A549 (cell line): ENCODE measurements at regions not wholly inside any gene's neighbourhood (a gene's known extent, or its start where the extent isn't known, plus 50 kb on each side); places are given as distances from the start of the nearest gene placed in this dataset.

ENCODE experiments used
- ATAC-seq, 2 experiments: fragments of 200-7000 bp in 1 of 2; fragments of >200 bp in 1 of 2; cut with Nextera tagmentation in 1 of 2; cut with Tn5 transposase in 1 of 2; 3 replicates each; pipeline versions ENCODE4 v1.8.0 to v1.9.1; 2018 to 2020; ENCODE audit warnings: mild to moderate bottlenecking in 1 of 2, moderate library complexity in 1 of 2
- CTCF ChIA-PET: fragments of 300-600 bp; sonication (Branson Sonifier 250); formaldehyde crosslinking; extraction: SDS; loops from one replicate; lab custom pipeline; 2021; ENCODE audit warnings: antibody characterized with exemption, inconsistent platforms; lab: Yijun Ruan, JAX
- POLR2A ChIA-PET: fragments of 350-600 bp; formaldehyde crosslinking; extraction: SDS; loops from one replicate; lab custom pipeline; 2021; ENCODE audit warnings: antibody characterized with exemption, inconsistent platforms; lab: Yijun Ruan, JAX
- DNase-seq, 2 experiments: peaks; one replicate each; pipeline versions ENCODE4 v3.0.0 to v3.0.0-alpha.2; 2011 to 2016; ENCODE audit warnings: low read depth in 1 of 2, low spot score in 1 of 2
- FAIRE-seq: peaks from 2 replicates; lab custom pipeline; 2011; peaks lifted over from hg19 to GRCh38; lab: Jason Lieb, UNC
- H3K27ac ChIP-seq, 2 experiments: fragments of >200 bp; sonication (Bioruptor Twin); formaldehyde crosslinking; 3 replicates each; pipeline ENCODE4 v1.5.1; 2016 to 2017
- H3K4me1 ChIP-seq: fragments of >200 bp; sonication (Bioruptor Twin); formaldehyde crosslinking; 3 replicates; pipeline ENCODE4 v1.6.1; 2016
- H3K4me2 ChIP-seq: fragments of >200 bp; sonication (Bioruptor Twin); formaldehyde crosslinking; 3 replicates; pipeline ENCODE4 v1.6.1; 2016
- H3K4me3 ChIP-seq: fragments of >200 bp; sonication (Bioruptor Twin); formaldehyde crosslinking; 3 replicates; pipeline ENCODE4 v1.5.1; 2016
- H3K9me3 ChIP-seq: fragments of >200 bp; sonication (Bioruptor Twin); formaldehyde crosslinking; 3 replicates; pipeline ENCODE4 v1.6.1; 2016
- BHLHE40 ChIP-seq: IDR thresholded peaks from 2 replicates; pipeline ENCODE4 v1.6.1; 2012; ENCODE audit warnings: low read depth, low read length, inconsistent platforms
- EHF ChIP-seq: fragments of 250-450 bp; sonication (Bioruptor Pico); IDR thresholded peaks from 2 replicates; pipeline ENCODE4 v1.5.0; 2020; ENCODE audit warnings: mild to moderate bottlenecking
- EHMT2 ChIP-seq: fragments of 200-600 bp; sonication (generic); IDR thresholded peaks from 2 replicates; pipeline ENCODE4 v1.6.1; 2016; ENCODE audit warnings: antibody characterized with exemption, low read depth, mild to moderate bottlenecking, moderate library complexity
- FOSB ChIP-seq: fragments of 250-450 bp; sonication (Bioruptor Pico); IDR thresholded peaks from 2 replicates; pipeline ENCODE4 v1.5.0; 2020; ENCODE audit warnings: mild to moderate bottlenecking, moderate library complexity
- FOXS1 ChIP-seq: fragments of 250-450 bp; sonication (Bioruptor Pico); IDR thresholded peaks from 2 replicates; pipeline ENCODE4 v1.5.0; 2020; ENCODE audit warnings: mild to moderate bottlenecking, moderate library complexity
- HDAC2 ChIP-seq: fragments of 200-600 bp; sonication (generic); IDR thresholded peaks from 2 replicates; pipeline ENCODE4 v1.6.1; 2016
- HEYL ChIP-seq: fragments of 250-450 bp; sonication (Bioruptor Pico); IDR thresholded peaks from 2 replicates; pipeline ENCODE4 v1.8.0; 2021; ENCODE audit warnings: mild to moderate bottlenecking, moderate library complexity
- HOXA7 ChIP-seq: fragments of 250-450 bp; sonication (Bioruptor Pico); IDR thresholded peaks from 2 replicates; pipeline ENCODE4 v1.5.0; 2020; ENCODE audit warnings: mild to moderate bottlenecking, moderate library complexity
- JUN ChIP-seq, 2 experiments: fragments of >200 bp; sonication (Bioruptor Twin); formaldehyde crosslinking; IDR thresholded peaks; 2 replicates in 1 of 2; 3 replicates in 1 of 2; pipeline ENCODE4 v1.6.1; 2016 to 2017
- JUNB ChIP-seq: fragments of >200 bp; sonication (Bioruptor Twin); formaldehyde crosslinking; IDR thresholded peaks from 2 replicates; pipeline ENCODE4 v1.6.1; 2016
- KDM5A ChIP-seq: fragments of 200-600 bp; sonication (generic); IDR thresholded peaks from 2 replicates; pipeline ENCODE4 v1.6.1; 2016; ENCODE audit warnings: antibody characterized with exemption, mild to moderate bottlenecking
- MYC ChIP-seq: IDR thresholded peaks from 2 replicates; pipeline ENCODE4 v1.6.1; 2012; ENCODE audit warnings: mild to moderate bottlenecking, inconsistent platforms, low read length, improper control_type of control experiment, borderline replicate concordance
- RARB ChIP-seq: fragments of 250-450 bp; sonication (Bioruptor Pico); IDR thresholded peaks from 2 replicates; pipeline ENCODE4 v1.8.0; 2021; ENCODE audit warnings: mild to moderate bottlenecking, moderate library complexity
- RCOR1 ChIP-seq: fragments of 150-350 bp; IDR thresholded peaks from 2 replicates; pipeline ENCODE4 v1.6.1; 2014; ENCODE audit warnings: antibody characterized with exemption, low read length, low read depth
- RFX5 ChIP-seq: fragments of 450-650 bp; IDR thresholded peaks from 2 replicates; pipeline ENCODE4 v1.7.1; 2014; ENCODE audit warnings: antibody characterized with exemption, mild to moderate bottlenecking, moderate library complexity
- RNF2 ChIP-seq: fragments of 200-600 bp; sonication (generic); IDR thresholded peaks from 2 replicates; pipeline ENCODE4 v1.6.1; 2016; ENCODE audit warnings: low read depth, mild to moderate bottlenecking, antibody characterized with exemption, moderate library complexity, borderline replicate concordance
- SMC3 ChIP-seq: fragments of >200 bp; sonication (Bioruptor Twin); formaldehyde crosslinking; IDR thresholded peaks from 3 replicates; pipeline ENCODE4 v1.6.1; 2018; ENCODE audit warnings: inconsistent platforms
- SREBF2 ChIP-seq: fragments of 450-650 bp; IDR thresholded peaks from 2 replicates; pipeline ENCODE4 v1.6.1; 2014; ENCODE audit warnings: mild to moderate bottlenecking, moderate library complexity
- TFCP2L1 ChIP-seq: fragments of 250-450 bp; sonication (Bioruptor Pico); IDR thresholded peaks from 2 replicates; pipeline ENCODE4 v1.5.0; 2021; ENCODE audit warnings: mild to moderate bottlenecking
- TP53 ChIP-seq: fragments of 250-450 bp; sonication (Bioruptor Pico); IDR thresholded peaks from 2 replicates; pipeline ENCODE4 v1.5.0; 2021; ENCODE audit warnings: mild to moderate bottlenecking, moderate library complexity
- ZFP36 ChIP-seq: fragments of 450-650 bp; IDR thresholded peaks from 2 replicates; pipeline ENCODE4 v1.6.1; 2014; ENCODE audit warnings: borderline replicate concordance; ENCODE audit not compliant: partially characterized antibody
- ZNF302 ChIP-seq: fragments of 250-450 bp; sonication (Bioruptor Pico); IDR thresholded peaks from 2 replicates; pipeline ENCODE4 v1.9.0; 2021; ENCODE audit warnings: inconsistent platforms, mild to moderate bottlenecking, moderate library complexity
- ZSCAN20 ChIP-seq: fragments of 250-450 bp; sonication (Bioruptor Pico); IDR thresholded peaks from 2 replicates; pipeline ENCODE4 v1.8.0; 2022; ENCODE audit warnings: mild to moderate bottlenecking, moderate library complexity
- WGBS: methylation state at CpG from one replicate; pipeline ENCODE4 v1.1.6; 2017; ENCODE audit errors: missing lambda C conversion rate; 5-methylcytosine and 5-hydroxymethylcytosine counted together
- TF ChIP-seq, protein P1 (sequence below): fragments of 450-650 bp; IDR thresholded peaks from 2 replicates; pipeline ENCODE4 v1.6.1; 2014; ENCODE audit warnings: antibody characterized with exemption
- TF ChIP-seq, protein P2 (sequence below): fragments of >200 bp; sonication (Bioruptor Twin); formaldehyde crosslinking; IDR thresholded peaks from 2 replicates; pipeline ENCODE4 v1.6.1; 2016
- TF ChIP-seq, protein P3 (sequence below): fragments of >200 bp; sonication (Bioruptor Twin); formaldehyde crosslinking; IDR thresholded peaks from 3 replicates; pipeline ENCODE4 v1.5.1; 2016
- TF ChIP-seq, protein P4 (sequence below): fragments of >200 bp; sonication (Bioruptor Twin); formaldehyde crosslinking; IDR thresholded peaks from 3 replicates; pipeline ENCODE4 v1.6.1; 2016

DNA sequence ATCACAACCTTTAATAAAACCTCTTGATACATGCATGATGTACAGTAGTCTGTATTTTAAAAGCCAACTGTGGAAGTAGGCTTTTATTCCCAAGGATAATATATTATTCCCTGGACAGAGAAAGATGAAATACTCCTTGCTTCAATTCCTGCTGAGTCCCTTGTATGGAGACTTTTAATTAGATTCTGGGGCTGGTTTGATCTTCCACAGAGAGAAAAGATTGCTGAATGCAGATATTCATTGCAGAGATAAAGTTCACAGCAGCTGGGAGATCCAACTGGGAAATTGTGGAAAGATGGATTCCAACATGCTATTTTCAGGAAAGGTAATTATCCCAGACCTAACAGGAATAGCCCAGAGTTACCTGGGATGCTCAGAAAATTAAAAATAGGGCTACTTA is 607.0 kb upstream of the HS6ST1 start:
- ATAC-seq (no peak), FAIRE-seq (no peak), DNase-seq (no peak)
- H3K4me2 ChIP-seq: no peak overlapping the region
- no peak overlapping the region for H3K4me3 ChIP-seq
- ChIA-PET CTCF (no interaction called here), POLR2A (no interaction called here)
- TF ChIP-seq RNF2 (no peak), FOSB (CRISPR knock-in tag) (no peak), EHF (CRISPR knock-in tag) (no peak), TP53 (CRISPR knock-in tag) (no peak)
- TF ChIP-seq, protein P1, sequence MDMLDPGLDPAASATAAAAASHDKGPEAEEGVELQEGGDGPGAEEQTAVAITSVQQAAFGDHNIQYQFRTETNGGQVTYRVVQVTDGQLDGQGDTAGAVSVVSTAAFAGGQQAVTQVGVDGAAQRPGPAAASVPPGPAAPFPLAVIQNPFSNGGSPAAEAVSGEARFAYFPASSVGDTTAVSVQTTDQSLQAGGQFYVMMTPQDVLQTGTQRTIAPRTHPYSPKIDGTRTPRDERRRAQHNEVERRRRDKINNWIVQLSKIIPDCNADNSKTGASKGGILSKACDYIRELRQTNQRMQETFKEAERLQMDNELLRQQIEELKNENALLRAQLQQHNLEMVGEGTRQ: no peak
- no peaks in the 10 kb centered on the region for H3K9me3 ChIP-seq
- no peak overlapping the region for H3K27ac ChIP-seq
- H3K4me1 ChIP-seq: no peaks in the 10 kb centered on the region

DNA sequence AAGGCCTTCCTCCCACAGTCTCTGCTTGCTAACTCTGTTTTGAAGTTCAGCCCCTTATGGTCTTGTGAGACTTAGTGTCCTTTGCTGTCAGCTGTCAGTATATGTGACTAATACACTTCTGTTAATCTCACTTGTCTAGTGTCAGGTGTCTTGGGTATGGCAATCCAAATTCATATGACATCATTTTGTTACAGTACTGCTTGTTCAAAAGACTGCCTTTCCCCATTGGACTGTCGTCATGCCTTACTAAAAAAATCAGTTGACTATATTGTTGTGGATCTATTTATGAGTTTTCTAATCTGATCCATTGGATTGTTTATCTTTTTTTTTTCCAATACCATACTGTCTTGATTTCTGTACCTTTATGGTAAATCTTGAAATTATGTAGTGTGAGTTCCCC is 611.4 kb upstream of the HS6ST1 start:
- no peak overlapping the region for H3K27ac ChIP-seq
- H3K4me2 ChIP-seq: no peak overlapping the region
- ChIA-PET POLR2A (no interaction called here), CTCF (no interaction called here)
- TF ChIP-seq RCOR1 (no peak), JUN (IDR thresholded peaks at IDR 0.05) (no peak), ZSCAN20 (CRISPR knock-in tag) (no peak), EHF (CRISPR knock-in tag) (no peak), RARB (CRISPR knock-in tag) (no peak)
- TF ChIP-seq, protein P2, sequence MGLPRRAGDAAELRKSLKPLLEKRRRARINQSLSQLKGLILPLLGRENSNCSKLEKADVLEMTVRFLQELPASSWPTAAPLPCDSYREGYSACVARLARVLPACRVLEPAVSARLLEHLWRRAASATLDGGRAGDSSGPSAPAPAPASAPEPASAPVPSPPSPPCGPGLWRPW: no peak
- TF ChIP-seq, protein P1: no peak
- H3K9me3 ChIP-seq: no peaks in the 10 kb centered on the region
- DNase-seq (no peak), ATAC-seq (no peak), FAIRE-seq (no peak)
- no peaks in the 10 kb centered on the region for H3K4me1 ChIP-seq
- 0% methylated on average over 1 of the region's 1 CpG for WGBS
- H3K4me3 ChIP-seq: no peak overlapping the region

DNA sequence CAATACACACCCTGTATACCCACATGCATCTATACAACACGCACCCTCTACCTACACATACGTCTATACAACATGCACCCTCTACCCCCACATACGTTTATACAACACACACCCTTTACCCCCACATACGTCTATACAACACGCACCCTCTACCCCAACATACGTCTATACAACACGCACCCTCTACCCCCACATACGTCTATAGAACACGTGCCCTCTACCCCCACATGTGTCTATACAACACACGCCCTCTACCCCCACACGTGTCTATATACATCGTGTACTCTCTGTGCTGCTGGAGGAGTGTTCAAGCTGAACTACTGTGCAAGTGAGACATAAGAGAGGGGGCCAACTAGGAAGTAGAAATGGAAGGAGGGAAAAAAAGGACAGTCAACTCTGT is 621.7 kb upstream of the HS6ST1 start:
- no peak for FAIRE-seq
- Histone ChIP-seq H3K9me3 (no peaks in the 10 kb centered on the region), H3K27ac (no peak overlapping the region), H3K4me1 (no peaks in the 10 kb centered on the region), H3K4me3 (no peak overlapping the region), H3K4me2 (no peak overlapping the region)
- no peak for DNase-seq
- ChIA-PET CTCF (no interaction called here), POLR2A (no interaction called here)
- 12% methylated on average over 12 of the region's 12 CpGs for WGBS
- TF ChIP-seq ZFP36: no peak
- TF ChIP-seq TP53 (CRISPR knock-in tag): no peak
- no peak for TF ChIP-seq EHF (CRISPR knock-in tag)
- ATAC-seq: no peak

DNA sequence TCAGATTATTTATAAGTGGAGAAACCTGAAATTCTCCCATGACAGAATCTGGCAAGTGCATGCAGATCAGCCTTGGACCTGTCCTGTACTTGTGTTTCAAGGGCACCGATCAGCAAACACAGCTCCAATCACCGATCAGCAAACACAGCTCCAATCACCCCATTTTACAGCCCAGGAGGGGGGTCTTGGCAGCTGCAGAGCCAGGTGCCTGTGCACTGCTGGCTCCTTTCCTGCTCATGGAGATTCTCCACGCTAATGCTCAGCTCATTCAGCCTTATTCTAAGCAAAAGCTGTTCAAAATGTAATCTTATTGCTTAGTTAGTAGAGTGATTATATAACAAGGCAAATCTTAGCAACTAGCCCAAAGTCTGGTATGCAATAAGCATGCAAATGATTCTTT is 623.1 kb upstream of the HS6ST1 start:
- Histone ChIP-seq H3K4me2 (no peak overlapping the region), H3K9me3 (no peaks in the 10 kb centered on the region), H3K4me3 (no peak overlapping the region), H3K4me1 (no peaks in the 10 kb centered on the region), H3K27ac (no peak overlapping the region)
- POLR2A ChIA-PET: no interaction called here
- WGBS: 0% methylated on average over 2 of the region's 3 CpGs
- no peak for FAIRE-seq
- no peak for DNase-seq
- TF ChIP-seq SMC3 (no peak), SREBF2 (no peak), HEYL (no peak), KDM5A (no peak), FOXS1 (CRISPR knock-in tag) (no peak), HOXA7 (CRISPR knock-in tag) (no peak), ZNF302 (CRISPR knock-in tag) (no peak), RFX5 (no peak), BHLHE40 (no peak), MYC (no peak), HDAC2 (no peak), ZFP36 (no peak), EHMT2 (no peak), TFCP2L1 (CRISPR knock-in tag) (no peak), JUNB (no peak), TP53 (CRISPR knock-in tag) (no peak)
- TF ChIP-seq, protein P3, sequence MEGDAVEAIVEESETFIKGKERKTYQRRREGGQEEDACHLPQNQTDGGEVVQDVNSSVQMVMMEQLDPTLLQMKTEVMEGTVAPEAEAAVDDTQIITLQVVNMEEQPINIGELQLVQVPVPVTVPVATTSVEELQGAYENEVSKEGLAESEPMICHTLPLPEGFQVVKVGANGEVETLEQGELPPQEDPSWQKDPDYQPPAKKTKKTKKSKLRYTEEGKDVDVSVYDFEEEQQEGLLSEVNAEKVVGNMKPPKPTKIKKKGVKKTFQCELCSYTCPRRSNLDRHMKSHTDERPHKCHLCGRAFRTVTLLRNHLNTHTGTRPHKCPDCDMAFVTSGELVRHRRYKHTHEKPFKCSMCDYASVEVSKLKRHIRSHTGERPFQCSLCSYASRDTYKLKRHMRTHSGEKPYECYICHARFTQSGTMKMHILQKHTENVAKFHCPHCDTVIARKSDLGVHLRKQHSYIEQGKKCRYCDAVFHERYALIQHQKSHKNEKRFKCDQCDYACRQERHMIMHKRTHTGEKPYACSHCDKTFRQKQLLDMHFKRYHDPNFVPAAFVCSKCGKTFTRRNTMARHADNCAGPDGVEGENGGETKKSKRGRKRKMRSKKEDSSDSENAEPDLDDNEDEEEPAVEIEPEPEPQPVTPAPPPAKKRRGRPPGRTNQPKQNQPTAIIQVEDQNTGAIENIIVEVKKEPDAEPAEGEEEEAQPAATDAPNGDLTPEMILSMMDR: no peak
- TF ChIP-seq, protein P4, sequence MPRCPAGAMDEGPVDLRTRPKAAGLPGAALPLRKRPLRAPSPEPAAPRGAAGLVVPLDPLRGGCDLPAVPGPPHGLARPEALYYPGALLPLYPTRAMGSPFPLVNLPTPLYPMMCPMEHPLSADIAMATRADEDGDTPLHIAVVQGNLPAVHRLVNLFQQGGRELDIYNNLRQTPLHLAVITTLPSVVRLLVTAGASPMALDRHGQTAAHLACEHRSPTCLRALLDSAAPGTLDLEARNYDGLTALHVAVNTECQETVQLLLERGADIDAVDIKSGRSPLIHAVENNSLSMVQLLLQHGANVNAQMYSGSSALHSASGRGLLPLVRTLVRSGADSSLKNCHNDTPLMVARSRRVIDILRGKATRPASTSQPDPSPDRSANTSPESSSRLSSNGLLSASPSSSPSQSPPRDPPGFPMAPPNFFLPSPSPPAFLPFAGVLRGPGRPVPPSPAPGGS: no peak
- TF ChIP-seq, protein P2: no peak
- CTCF ChIA-PET: no interaction called here
- ATAC-seq: no peak
